ENCODE measurements at regions not wholly inside any gene's neighbourhood (a gene's known extent, or its start where the extent isn't known, plus 50 kb on each side); places are given as distances from the start of the nearest gene placed in this dataset.
A peak's percentile ranks its signal among the peaks of the same experiment; 100 is the strongest.
"Not testable (repeated sequence)": the region's sequence is repeated elsewhere in the genome, so short reads cannot be mapped to it uniquely, and the experiment has no call there.

DNA sequence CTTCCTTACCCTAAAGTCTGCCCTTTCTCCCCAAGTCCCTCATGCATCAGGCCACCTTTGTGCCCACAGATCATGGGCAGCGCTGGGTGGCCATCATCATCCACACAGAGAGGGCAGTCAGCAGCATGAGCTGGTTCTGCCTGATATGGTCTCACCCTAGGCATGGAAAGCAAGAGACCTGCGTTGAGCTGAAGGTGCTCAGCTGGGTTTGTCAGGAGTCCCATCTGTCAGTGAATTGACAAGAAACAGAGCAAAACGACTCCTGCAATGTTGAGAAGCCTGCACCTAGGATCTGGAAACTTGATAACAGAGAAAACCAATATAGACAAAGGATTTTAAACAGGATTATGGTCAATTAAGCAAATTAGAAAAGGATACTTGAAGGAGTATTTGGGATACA, 242.7 kb upstream of the PRSS1 start:
- no peak for DNase-seq (ENCODE audit: low read depth)

DNA sequence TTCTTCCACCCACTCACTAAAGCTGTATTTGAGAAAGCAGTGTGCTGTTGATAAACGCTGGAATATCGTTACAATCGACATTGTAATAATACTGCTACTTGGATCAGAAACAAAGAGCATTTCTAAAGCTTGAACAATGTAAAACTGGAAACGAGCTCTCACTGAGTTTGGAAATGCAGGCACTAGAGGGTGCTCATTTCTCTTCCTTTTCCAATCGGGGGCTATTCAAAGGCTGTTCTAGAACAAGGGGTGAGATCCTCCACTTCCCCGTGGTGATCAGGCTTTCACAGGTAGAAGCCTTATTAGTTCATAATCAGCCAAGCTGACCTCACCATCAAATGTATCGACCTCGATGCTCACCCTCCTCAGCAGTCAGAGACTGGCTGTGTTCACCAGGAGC, 245.3 kb upstream of the PRSS1 start:
- DNase-seq (ENCODE audit: low read depth), result not testable (repeated sequence)

GRCh38 chr7:142503036-142503435, 245.2 kb upstream of the PRSS58 start:
- no peak for DNase-seq (ENCODE audit: low read depth)

DNA sequence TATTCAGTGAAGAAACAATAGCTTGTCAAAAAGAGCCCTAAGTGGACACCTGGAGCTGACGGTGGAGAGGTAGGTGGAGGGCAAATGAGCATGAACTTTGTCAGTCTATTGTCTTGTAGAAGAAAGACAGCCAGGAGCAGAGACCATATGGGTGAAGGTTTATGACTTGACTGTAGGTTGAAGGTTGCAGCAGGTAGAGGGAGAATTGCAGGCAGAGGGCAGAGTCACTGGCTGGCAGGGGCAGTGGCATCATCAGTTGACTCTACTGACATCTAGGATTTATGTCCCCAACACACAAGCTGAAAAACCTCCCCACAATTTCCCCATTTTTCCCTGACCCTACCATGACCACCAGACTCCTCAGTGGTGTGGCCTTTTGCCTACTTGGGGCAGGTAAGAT, 243.6 kb upstream of the PRSS58 start:
- DNase-seq (ENCODE audit: low read depth), result no peak

DNA sequence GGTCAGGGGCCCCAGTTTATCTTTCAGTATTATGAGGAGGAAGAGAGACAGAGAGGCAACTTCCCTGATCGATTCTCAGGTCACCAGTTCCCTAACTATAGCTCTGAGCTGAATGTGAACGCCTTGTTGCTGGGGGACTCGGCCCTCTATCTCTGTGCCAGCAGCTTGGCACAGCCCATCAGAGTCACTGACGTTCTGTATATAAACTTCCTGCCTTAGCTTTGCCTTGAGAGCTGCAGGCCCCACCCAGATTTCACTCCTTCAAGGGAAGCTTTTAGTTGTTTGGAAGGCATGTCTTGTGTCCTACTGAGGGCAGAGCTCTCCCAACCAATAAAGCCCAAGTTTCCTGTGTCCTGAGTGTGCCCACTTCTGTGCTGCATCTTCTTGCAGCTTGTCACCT, 242.5 kb upstream of the PRSS58 start:
- no peak for DNase-seq (ENCODE audit: low read depth)

GRCh38 chr7:142499635-142500034, 241.8 kb upstream of the PRSS58 start:
- no peak for DNase-seq (ENCODE audit: low read depth)

DNA sequence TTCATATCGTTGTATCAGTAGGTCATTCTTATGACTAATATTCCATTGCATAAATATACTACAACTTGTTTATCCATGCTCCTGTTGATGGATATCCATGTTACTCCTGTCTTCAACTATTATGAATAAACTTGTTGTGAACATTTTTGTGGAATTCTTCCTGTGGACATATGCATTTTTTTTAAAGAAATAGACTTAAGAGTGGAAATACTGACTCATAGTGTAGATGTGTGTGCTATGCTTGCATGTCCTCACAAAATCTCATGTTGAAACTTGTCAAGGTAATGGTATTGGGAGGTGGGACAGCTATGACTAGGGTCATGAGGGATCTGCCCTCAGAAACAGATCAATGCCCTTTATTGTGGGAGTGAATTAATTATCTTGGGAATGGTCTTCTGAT, 240.5 kb upstream of the PRSS58 start:
- no peak for DNase-seq (ENCODE audit: low read depth)

- peak; percentile 74 for DNase-seq (ENCODE audit: low read depth)
These were observed 238.7 kb upstream of the PRSS58 start for GRCh38 chr7:142496545-142496991.

- not testable (repeated sequence) for DNase-seq (ENCODE audit: low read depth)
These were observed 238.0 kb upstream of the PRSS58 start for GRCh38 chr7:142495879-142496278.

GRCh38 chr7:142495301-142495700, 237.4 kb upstream of the PRSS58 start:
- DNase-seq (ENCODE audit: low read depth), result not testable (repeated sequence)

DNA sequence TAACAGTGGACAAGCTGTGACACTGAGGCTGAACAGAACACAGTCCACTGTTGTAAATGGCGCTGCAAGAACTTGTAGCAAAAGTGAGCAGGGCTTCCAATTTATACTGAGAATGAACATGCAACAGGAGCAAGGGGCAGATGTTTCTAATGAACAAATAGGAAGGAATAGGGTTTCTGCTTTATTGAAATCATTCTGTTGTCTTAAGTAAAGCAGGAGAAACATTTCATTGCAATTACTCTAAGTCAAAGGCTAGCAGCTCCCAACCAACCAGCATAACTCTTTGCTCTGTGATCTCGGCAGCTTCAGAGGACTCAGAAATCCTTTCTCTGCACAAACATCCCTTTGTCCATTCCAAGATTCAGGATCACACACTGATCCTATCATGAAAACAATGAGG, 236.2 kb upstream of the PRSS58 start:
- no peak for DNase-seq (ENCODE audit: low read depth)

- no peak for DNase-seq (ENCODE audit: low read depth)
These were observed 231.0 kb upstream of the PRSS58 start for GRCh38 chr7:142488842-142489241.

- DNase-seq (ENCODE audit: low read depth), result no peak
These were observed 230.3 kb upstream of the PRSS58 start for GRCh38 chr7:142488036-142488633.

DNA sequence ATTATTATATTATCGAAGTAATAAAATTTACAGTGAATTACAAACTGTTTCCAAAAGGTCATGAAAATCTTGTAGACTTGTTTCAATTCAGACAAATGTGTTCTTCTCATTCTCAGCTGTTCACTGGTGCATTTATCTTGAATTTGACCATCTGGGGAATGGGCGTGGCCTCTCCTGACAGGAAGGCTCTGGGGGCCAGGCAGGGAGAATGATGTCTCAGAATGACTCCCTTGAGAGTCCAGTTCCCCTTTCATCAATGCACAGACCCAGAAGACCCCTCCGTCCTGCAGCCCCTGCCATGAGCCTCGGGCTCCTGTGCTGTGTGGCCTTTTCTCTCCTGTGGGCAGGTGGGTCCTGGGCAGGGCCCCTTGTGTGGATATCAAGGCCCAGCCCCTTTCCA, 229.7 kb upstream of the PRSS58 start:
- DNase-seq (ENCODE audit: low read depth), result not testable (repeated sequence)

- no peak for DNase-seq (ENCODE audit: low read depth)
These were observed 229.3 kb upstream of the PRSS58 start for GRCh38 chr7:142487124-142487523.

- no peak for DNase-seq (ENCODE audit: low read depth)
These were observed 227.9 kb upstream of the PRSS58 start for GRCh38 chr7:142485617-142486226.

- DNase-seq (ENCODE audit: low read depth), result no peak
These were observed 225.9 kb upstream of the PRSS58 start for GRCh38 chr7:142483659-142484317.

DNA sequence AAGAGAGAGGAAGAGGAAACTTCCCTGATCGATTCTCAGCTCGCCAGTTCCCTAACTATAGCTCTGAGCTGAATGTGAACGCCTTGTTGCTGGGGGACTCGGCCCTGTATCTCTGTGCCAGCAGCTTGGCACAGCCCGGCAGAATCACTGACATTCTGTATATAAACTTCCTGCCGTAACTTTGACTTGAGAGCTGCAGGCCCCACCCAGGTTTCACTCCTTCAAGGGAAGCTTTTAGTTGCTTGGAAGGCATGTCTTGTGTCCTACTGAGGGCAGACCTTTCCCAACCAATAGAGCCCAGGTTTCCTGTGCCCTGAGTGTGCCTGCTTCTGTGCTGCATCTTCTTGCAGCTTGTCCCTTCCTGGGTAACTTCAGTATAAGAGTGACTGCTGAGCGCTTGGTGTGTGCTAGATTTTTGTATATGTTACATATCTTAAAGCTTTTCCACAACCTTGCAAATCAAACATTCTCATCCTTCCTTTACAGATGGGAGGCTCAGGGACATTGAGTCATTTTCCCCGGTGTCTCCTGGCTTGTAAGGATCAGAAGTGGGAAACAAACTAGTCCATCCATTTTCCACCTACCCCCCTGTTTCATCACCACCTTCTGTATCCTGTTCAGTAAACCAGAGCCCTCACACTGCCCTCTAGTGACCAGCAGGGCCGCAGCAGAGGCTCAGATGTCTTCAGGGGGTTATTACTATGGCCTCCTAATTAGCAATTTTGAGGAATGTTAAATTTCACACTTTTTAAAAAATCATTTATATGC, 225.2 kb upstream of the PRSS58 start:
- DNase-seq (ENCODE audit: low read depth), result peak; percentile 69

DNA sequence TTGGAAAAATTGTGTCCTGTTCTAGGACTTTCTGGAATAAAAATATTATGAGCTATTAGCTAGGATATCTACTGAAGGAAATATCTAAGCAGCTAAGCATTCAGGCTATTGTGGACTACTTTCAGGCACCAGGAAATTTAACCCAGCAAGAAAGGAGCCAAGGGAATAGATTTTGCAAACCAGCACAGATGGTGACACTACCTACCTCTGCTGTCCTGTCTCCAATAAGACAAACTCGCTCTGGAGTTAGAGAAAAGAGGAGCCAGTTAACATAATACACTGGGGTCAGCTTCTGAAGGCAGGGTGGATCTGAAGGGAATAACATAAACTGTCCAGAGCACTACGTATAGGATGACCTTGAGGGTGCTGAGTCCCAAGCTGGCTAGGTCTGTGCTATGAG, 223.7 kb upstream of the PRSS58 start:
- peak; percentile 60 for DNase-seq (ENCODE audit: low read depth)

DNA sequence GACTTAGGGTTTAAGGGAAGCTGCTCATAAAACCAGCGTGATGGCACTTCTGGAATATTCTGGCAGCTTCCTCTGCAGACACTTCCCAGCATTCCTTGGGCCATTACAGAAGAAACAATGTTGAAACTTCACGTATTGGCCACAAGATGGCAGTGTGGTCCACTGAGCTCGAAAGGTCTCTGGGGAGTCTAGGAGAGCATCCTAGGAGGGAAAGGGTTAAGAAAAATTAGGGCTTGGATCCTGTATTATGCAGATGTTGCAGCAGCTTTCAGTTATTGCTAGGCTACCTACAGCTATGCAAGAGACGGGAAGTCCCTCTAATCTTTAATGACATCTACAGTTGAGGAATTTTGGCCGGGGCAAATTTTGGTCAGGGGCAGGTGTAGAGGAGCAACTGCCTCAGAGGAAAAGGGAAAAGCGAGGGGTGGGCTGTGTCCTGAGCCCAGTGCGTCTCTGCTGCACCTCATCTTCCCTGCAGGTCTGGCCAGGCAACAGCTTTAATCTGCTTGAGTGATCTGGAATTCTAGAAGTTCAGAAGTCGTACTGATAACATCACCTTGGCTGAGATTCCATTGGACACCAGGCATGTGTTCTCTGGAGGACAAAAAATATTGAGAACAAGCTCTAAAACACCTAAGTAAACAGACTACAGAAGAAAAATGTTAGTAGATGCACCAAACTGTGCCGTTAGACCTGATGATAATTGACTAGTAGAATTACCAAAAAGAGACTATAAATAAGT, 220.8 kb upstream of the PRSS58 start:
- DNase-seq (ENCODE audit: low read depth), result peak; percentile 80

- DNase-seq (ENCODE audit: low read depth), result not testable (repeated sequence)
These were observed 219.9 kb upstream of the PRSS58 start for GRCh38 chr7:142477801-142478200.

All from myocyte (in vitro differentiated cells).